ENCODE measurements at regions not wholly inside any gene's neighbourhood (a gene's known extent, or its start where the extent isn't known, plus 50 kb on each side); places are given as distances from the start of the nearest gene placed in this dataset.

DNA sequence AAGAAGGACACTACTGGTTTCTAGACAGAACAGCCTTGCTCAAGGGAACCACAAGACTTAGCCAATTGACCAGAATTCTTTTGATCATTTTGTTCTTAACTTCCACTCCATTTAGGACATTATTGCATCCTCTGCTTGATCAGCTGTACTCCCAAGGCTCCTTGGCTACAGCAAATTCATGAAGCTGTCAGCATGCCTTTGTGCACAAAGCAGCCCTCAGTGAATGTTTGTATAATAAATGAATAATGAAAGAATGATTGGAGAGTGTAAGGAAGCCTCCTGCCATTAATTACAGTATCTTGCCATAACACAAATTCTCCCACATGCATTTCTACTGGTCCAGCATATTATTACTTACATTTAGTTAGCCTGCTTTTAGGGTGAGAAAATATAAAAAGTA, 449.6 kb downstream of the SLCO4C1 start:
- no peaks in the 10 kb centered on the region for H3K9me2 ChIP-seq (replicated peaks; ENCODE audit: control insufficient read depth, low read length)
- H3K9me3 ChIP-seq (ENCODE audit: control insufficient read depth, insufficient read depth, low read length) = no peaks in the 10 kb centered on the region
- H3K4me1 ChIP-seq (ENCODE audit: control insufficient read depth, low read length) = no peaks in the 10 kb centered on the region
- H3K4me3 ChIP-seq (ENCODE audit: low read length) = no peak overlapping the region
- H3K79me2 ChIP-seq (ENCODE audit: control insufficient read depth, low read length) = no peaks in the 10 kb centered on the region
- H4K20me1 ChIP-seq (ENCODE audit: control insufficient read depth, insufficient read depth, low read depth, low read length) = no peaks in the 10 kb centered on the region
- H3K36me3 ChIP-seq (ENCODE audit: control insufficient read depth, low read length) = no peaks in the 10 kb centered on the region
- H3K27ac ChIP-seq (ENCODE audit: low read depth, low read length) = no peak overlapping the region
- no peak for TF ChIP-seq EZH2phosphoT487 (IDR thresholded peaks at IDR 0.05; ENCODE audit: borderline replicate concordance, low read length)
- no peak for TF ChIP-seq CTCF (IDR thresholded peaks at IDR 0.05; ENCODE audit: low read depth, low read length, poor library complexity, severe bottlenecking)
- H3K4me2 ChIP-seq (ENCODE audit: low read length) = no peak overlapping the region
- H3K27me3 ChIP-seq (ENCODE audit: control insufficient read depth, low read length) = no peaks in the 10 kb centered on the region
- no peaks in the 10 kb centered on the region for H3F3A ChIP-seq (ENCODE audit: control insufficient read depth, insufficient read depth)

- Histone ChIP-seq H3K79me2 (ENCODE audit: control insufficient read depth, low read length) (no peaks in the 10 kb centered on the region), H3K4me1 (ENCODE audit: control insufficient read depth, low read length) (no peaks in the 10 kb centered on the region), H3K4me3 (ENCODE audit: low read length) (no peak overlapping the region), H3K27me3 (ENCODE audit: control insufficient read depth, low read length) (no peaks in the 10 kb centered on the region), H3K36me3 (ENCODE audit: control insufficient read depth, low read length) (no peaks in the 10 kb centered on the region), H3K27ac (ENCODE audit: low read depth, low read length) (no peak overlapping the region), H3K9me3 (ENCODE audit: control insufficient read depth, insufficient read depth, low read length) (no peaks in the 10 kb centered on the region), H4K20me1 (ENCODE audit: control insufficient read depth, insufficient read depth, low read depth, low read length) (no peaks in the 10 kb centered on the region), H3K4me2 (ENCODE audit: low read length) (no peak overlapping the region), H3F3A (ENCODE audit: control insufficient read depth, insufficient read depth) (no peaks in the 10 kb centered on the region), H3K9me2 (replicated peaks; ENCODE audit: control insufficient read depth, low read length) (no peaks in the 10 kb centered on the region)
- no peak for TF ChIP-seq CTCF (IDR thresholded peaks at IDR 0.05; ENCODE audit: low read depth, low read length, poor library complexity, severe bottlenecking)
Measured at GRCh38 chr5:101843055-101843454, 453.0 kb downstream of the SLCO4C1 start.

- Histone ChIP-seq H3K79me2 (ENCODE audit: control insufficient read depth, low read length) (no peaks in the 10 kb centered on the region), H3K4me2 (ENCODE audit: low read length) (no peak overlapping the region), H3K27me3 (ENCODE audit: control insufficient read depth, low read length) (no peaks in the 10 kb centered on the region), H3K9me3 (ENCODE audit: control insufficient read depth, insufficient read depth, low read length) (no peaks in the 10 kb centered on the region), H3K9me2 (replicated peaks; ENCODE audit: control insufficient read depth, low read length) (no peaks in the 10 kb centered on the region), H3K36me3 (ENCODE audit: control insufficient read depth, low read length) (no peaks in the 10 kb centered on the region), H4K20me1 (ENCODE audit: control insufficient read depth, insufficient read depth, low read depth, low read length) (no peaks in the 10 kb centered on the region), H3K27ac (ENCODE audit: low read depth, low read length) (no peak overlapping the region), H3K4me3 (ENCODE audit: low read length) (no peak overlapping the region), H3K4me1 (ENCODE audit: control insufficient read depth, low read length) (no peaks in the 10 kb centered on the region), H3F3A (ENCODE audit: control insufficient read depth, insufficient read depth) (no peaks in the 10 kb centered on the region)
- TF ChIP-seq EZH2phosphoT487 (IDR thresholded peaks at IDR 0.05; ENCODE audit: borderline replicate concordance, low read length) (no peak), CTCF (IDR thresholded peaks at IDR 0.05; ENCODE audit: low read depth, low read length, poor library complexity, severe bottlenecking) (no peak)
Measured at GRCh38 chr5:101838435-101838834, 457.6 kb downstream of the SLCO4C1 start.

DNA sequence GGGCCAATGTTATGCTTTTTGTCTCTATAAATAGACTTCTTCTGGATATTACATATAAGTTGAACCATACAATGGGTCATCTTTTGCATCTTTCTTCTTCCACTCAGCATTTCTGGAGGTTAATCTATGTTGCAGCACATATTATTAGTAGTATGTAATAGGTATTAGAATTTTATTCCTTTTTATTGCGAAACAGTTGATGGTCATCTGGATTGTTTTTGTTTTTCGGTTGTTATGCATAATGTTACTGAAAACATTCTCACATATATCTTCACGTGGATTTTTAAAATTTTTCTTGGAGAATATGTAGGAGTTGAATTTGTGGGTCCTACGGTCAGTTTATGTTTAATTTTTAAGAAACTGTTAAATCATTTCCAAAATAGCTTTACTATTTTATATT, 466.8 kb downstream of the SLCO4C1 start:
- no peaks in the 10 kb centered on the region for H3K9me2 ChIP-seq (replicated peaks; ENCODE audit: control insufficient read depth, low read length)
- TF ChIP-seq CTCF (IDR thresholded peaks at IDR 0.05; ENCODE audit: low read depth, low read length, poor library complexity, severe bottlenecking) (no peak), EZH2phosphoT487 (IDR thresholded peaks at IDR 0.05; ENCODE audit: borderline replicate concordance, low read length) (no peak)
- H3K27ac ChIP-seq (ENCODE audit: low read depth, low read length) = no peak overlapping the region
- no peaks in the 10 kb centered on the region for H3F3A ChIP-seq (ENCODE audit: control insufficient read depth, insufficient read depth)
- no peaks in the 10 kb centered on the region for H3K79me2 ChIP-seq (ENCODE audit: control insufficient read depth, low read length)
- no peaks in the 10 kb centered on the region for H3K27me3 ChIP-seq (ENCODE audit: control insufficient read depth, low read length)
- no peaks in the 10 kb centered on the region for H3K36me3 ChIP-seq (ENCODE audit: control insufficient read depth, low read length)
- no peak overlapping the region for H3K4me2 ChIP-seq (ENCODE audit: low read length)
- H3K4me1 ChIP-seq (ENCODE audit: control insufficient read depth, low read length) = no peaks in the 10 kb centered on the region
- H4K20me1 ChIP-seq (ENCODE audit: control insufficient read depth, insufficient read depth, low read depth, low read length) = no peaks in the 10 kb centered on the region
- no peak overlapping the region for H3K4me3 ChIP-seq (ENCODE audit: low read length)
- no peaks in the 10 kb centered on the region for H3K9me3 ChIP-seq (ENCODE audit: control insufficient read depth, insufficient read depth, low read length)

Measured in DOHH2 (cell line).